SH-SY5Y (cell line): ENCODE measurements at regions not wholly inside any gene's neighbourhood (a gene's known extent, or its start where the extent isn't known, plus 50 kb on each side); places are given as distances from the start of the nearest gene placed in this dataset.

Source experiments
- GATA2 ChIP-seq: IDR thresholded peaks from 2 replicates; pipeline ENCODE4 v1.6.1; 2011; ENCODE audit warnings: mild to moderate bottlenecking, low read depth, low read length
- GATA3 ChIP-seq: IDR thresholded peaks from 2 replicates; pipeline ENCODE4 v1.6.1; 2011; ENCODE audit warnings: low read depth, mild to moderate bottlenecking, low read length, moderate library complexity

GRCh38 chr12:97051341-97051740, 144.3 kb downstream of the NEDD1 start:
- no peak for TF ChIP-seq GATA2

- TF ChIP-seq GATA3 (no peak), GATA2 (no peak)
Observed at GRCh38 chr12:97061171-97061570, 154.1 kb downstream of the NEDD1 start.

GRCh38 chr12:97063292-97063935, 156.4 kb downstream of the NEDD1 start:
- no peak for TF ChIP-seq GATA2
- no peak for TF ChIP-seq GATA3

- TF ChIP-seq GATA2, result no peak
Observed at GRCh38 chr12:97075161-97075933, 168.3 kb downstream of the NEDD1 start.

GRCh38 chr12:97075934-97076630, 169.0 kb downstream of the NEDD1 start:
- TF ChIP-seq GATA3, result no peak
- TF ChIP-seq GATA2, result no peak

GRCh38 chr12:97082029-97082428, 175.0 kb downstream of the NEDD1 start:
- no peak for TF ChIP-seq GATA3

GRCh38 chr12:97093187-97093683, 186.2 kb downstream of the NEDD1 start:
- TF ChIP-seq GATA3 (no peak), GATA2 (no peak)

GRCh38 chr12:97097734-97098133, 190.7 kb downstream of the NEDD1 start:
- TF ChIP-seq GATA2 (no peak), GATA3 (no peak)

- TF ChIP-seq GATA2 (no peak), GATA3 (no peak)
Observed at GRCh38 chr12:97109441-97109840, 202.4 kb downstream of the NEDD1 start.

GRCh38 chr12:97112136-97112535, 205.1 kb downstream of the NEDD1 start:
- TF ChIP-seq GATA2 (no peak), GATA3 (no peak)

- TF ChIP-seq GATA3 (no peak), GATA2 (no peak)
Observed at GRCh38 chr12:97118796-97119375, 211.8 kb downstream of the NEDD1 start.

GRCh38 chr12:97127061-97127460, 220.0 kb downstream of the NEDD1 start:
- TF ChIP-seq GATA2, result no peak
- no peak for TF ChIP-seq GATA3

GRCh38 chr12:97131220-97131981, 224.3 kb downstream of the NEDD1 start:
- TF ChIP-seq GATA3 (no peak), GATA2 (no peak)

- no peak for TF ChIP-seq GATA2
- TF ChIP-seq GATA3, result no peak
Observed at GRCh38 chr12:97132270-97132669, 225.2 kb downstream of the NEDD1 start.
